DOHH2 (cell line): ENCODE measurements at regions not wholly inside any gene's neighbourhood (a gene's known extent, or its start where the extent isn't known, plus 50 kb on each side); places are given as distances from the start of the nearest gene placed in this dataset.
"Not testable (repeated sequence)": the region's sequence is repeated elsewhere in the genome, so short reads cannot be mapped to it uniquely, and the experiment has no call there.

ENCODE experiments used
- EZH2phosphoT487 ChIP-seq: fragments of 200-600 bp; sonication (generic); IDR thresholded peaks from 2 replicates; pipeline ENCODE4 v1.6.1; 2017; ENCODE audit warnings: borderline replicate concordance, mild to moderate bottlenecking, antibody characterized with exemption, low read length, moderate library complexity, mixed read lengths
- TF ChIP-seq, protein P1 (sequence below): fragments of 200-600 bp; sonication (generic); IDR thresholded peaks from one replicate; pipeline ENCODE4 v1.5.1; 2014; ENCODE audit warnings: antibody characterized with exemption, mild to moderate bottlenecking, low read depth, low read length; ENCODE audit not compliant: poor library complexity, severe bottlenecking

DNA sequence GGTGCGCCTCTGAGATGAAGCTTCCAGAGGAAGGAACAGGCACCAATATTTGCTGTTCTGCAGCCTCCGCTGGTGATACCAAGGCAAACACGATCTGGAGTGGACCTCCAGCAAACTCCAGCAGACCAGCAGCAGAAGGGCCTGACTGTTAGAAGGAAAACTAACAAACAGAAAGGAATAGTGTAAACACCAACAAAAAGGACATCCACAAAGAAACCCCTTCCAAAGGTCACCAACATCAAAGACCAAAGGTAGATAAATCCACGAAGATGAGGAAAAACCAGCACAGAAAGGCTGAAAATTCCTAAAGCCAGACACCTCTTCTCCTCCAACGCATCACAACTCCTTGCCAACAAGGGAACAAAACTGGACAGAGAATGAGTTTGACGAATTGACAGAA is 68.1 kb upstream of the LIPC start:
- TF ChIP-seq, protein P1, sequence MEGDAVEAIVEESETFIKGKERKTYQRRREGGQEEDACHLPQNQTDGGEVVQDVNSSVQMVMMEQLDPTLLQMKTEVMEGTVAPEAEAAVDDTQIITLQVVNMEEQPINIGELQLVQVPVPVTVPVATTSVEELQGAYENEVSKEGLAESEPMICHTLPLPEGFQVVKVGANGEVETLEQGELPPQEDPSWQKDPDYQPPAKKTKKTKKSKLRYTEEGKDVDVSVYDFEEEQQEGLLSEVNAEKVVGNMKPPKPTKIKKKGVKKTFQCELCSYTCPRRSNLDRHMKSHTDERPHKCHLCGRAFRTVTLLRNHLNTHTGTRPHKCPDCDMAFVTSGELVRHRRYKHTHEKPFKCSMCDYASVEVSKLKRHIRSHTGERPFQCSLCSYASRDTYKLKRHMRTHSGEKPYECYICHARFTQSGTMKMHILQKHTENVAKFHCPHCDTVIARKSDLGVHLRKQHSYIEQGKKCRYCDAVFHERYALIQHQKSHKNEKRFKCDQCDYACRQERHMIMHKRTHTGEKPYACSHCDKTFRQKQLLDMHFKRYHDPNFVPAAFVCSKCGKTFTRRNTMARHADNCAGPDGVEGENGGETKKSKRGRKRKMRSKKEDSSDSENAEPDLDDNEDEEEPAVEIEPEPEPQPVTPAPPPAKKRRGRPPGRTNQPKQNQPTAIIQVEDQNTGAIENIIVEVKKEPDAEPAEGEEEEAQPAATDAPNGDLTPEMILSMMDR: not testable (repeated sequence)
- not testable (repeated sequence) for TF ChIP-seq EZH2phosphoT487
